Fibroblast of the aortic adventitia (primary cell): ENCODE measurements at regions not wholly inside any gene's neighbourhood (a gene's known extent, or its start where the extent isn't known, plus 50 kb on each side); places are given as distances from the start of the nearest gene placed in this dataset.
A peak's percentile ranks its signal among the peaks of the same experiment; 100 is the strongest.
"Not testable (repeated sequence)": the region's sequence is repeated elsewhere in the genome, so short reads cannot be mapped to it uniquely, and the experiment has no call there.

Experiments used
- DNase-seq: peaks from one replicate; pipeline ENCODE4 v3.0.0-alpha.2; 2010; ENCODE audit warnings: low read depth
- H3K4me3 ChIP-seq: 2 replicates; pipeline ENCODE4 v1.5.1; 2011; ENCODE audit warnings: low read depth, mild to moderate bottlenecking, control low read depth, low read length, moderate library complexity
- CTCF ChIP-seq: IDR thresholded peaks from 2 replicates; pipeline ENCODE4 v1.5.1; 2011; ENCODE audit warnings: mild to moderate bottlenecking, low read length, control low read depth, inconsistent platforms; ENCODE audit not compliant: insufficient read depth

- peak; percentile 12 for DNase-seq
- H3K4me3 ChIP-seq = no peak overlapping the region
- no peak for TF ChIP-seq CTCF
Observed at GRCh38 chr2:189318761-189319160, 122.5 kb upstream of the WDR75 start.

- DNase-seq, H3K4me3 ChIP-seq: not testable (repeated sequence)
Observed at GRCh38 chr2:189319424-189319823, 121.8 kb upstream of the WDR75 start.

- H3K4me3 ChIP-seq = no peak overlapping the region
- no peak for TF ChIP-seq CTCF
- DNase-seq = peak; percentile 94
Observed at GRCh38 chr2:189327879-189328847, 113.1 kb upstream of the WDR75 start.

GRCh38 chr2:189328848-189329245 lies 112.4 kb upstream of the WDR75 start:
- peak; percentile 70 for DNase-seq
- no peak for TF ChIP-seq CTCF
- H3K4me3 ChIP-seq = no peak overlapping the region

- H3K4me3 ChIP-seq = no peak overlapping the region
- TF ChIP-seq CTCF = no peak
- peak; percentile 38 for DNase-seq
Observed at GRCh38 chr2:189336276-189336975, 104.8 kb upstream of the WDR75 start.

GRCh38 chr2:189337656-189338055 lies 103.6 kb upstream of the WDR75 start:
- H3K4me3 ChIP-seq = no peak overlapping the region
- no peak for TF ChIP-seq CTCF
- DNase-seq = peak; percentile 96

- TF ChIP-seq CTCF = peak; percentile 6
- peak; percentile 55 for DNase-seq
- no peak overlapping the region for H3K4me3 ChIP-seq
Observed at GRCh38 chr2:189338115-189338514, 103.2 kb upstream of the WDR75 start.
